ENCODE measurements at regions not wholly inside any gene's neighbourhood (a gene's known extent, or its start where the extent isn't known, plus 50 kb on each side); places are given as distances from the start of the nearest gene placed in this dataset.

- TF ChIP-seq CTCF (IDR thresholded peaks at IDR 0.05) = no peak
- no peak for TF ChIP-seq POLR2A (IDR thresholded peaks at IDR 0.05)
Measured at GRCh38 chr2:150353376-150353775, 134.1 kb downstream of the RND3 start.
